Non-pigmented ciliary epithelial cell (primary cell): ENCODE measurements at regions not wholly inside any gene's neighbourhood (a gene's known extent, or its start where the extent isn't known, plus 50 kb on each side); places are given as distances from the start of the nearest gene placed in this dataset.
A peak's percentile ranks its signal among the peaks of the same experiment; 100 is the strongest.

Experiments used
- DNase-seq: peaks from one replicate; pipeline ENCODE4 v3.0.0-alpha.2; 2010; ENCODE audit warnings: low read depth

DNA sequence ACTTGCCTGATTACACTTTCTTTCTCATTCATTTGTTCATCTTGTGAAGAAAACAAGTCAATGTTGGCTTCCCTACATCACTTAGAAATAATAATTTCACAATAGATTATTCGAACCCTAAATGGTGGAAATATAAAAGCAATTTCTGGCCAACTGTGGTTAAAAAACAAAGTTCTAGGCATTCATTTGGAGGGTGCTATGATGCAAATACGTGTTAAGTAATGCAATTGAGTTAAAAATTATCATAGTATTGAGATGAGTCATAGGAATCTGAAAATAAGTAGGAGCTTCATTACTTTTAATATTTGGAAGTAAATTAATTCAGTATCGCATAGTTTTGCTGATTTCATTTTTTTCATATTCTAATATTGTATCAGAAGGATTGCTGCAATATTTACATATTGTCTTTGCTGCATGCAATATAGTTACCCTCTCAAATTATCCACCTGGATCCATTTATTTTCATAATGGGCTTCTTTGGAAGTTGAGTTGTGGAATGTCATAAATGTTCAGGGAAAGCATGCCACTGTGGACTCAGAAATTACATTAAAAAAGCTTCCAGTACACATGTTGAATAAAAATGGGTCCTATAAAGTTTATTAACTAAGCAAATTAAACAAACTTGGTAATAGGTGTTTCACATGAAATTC lies 647.7 kb upstream of the WWC1 start:
- no peak for DNase-seq

DNA sequence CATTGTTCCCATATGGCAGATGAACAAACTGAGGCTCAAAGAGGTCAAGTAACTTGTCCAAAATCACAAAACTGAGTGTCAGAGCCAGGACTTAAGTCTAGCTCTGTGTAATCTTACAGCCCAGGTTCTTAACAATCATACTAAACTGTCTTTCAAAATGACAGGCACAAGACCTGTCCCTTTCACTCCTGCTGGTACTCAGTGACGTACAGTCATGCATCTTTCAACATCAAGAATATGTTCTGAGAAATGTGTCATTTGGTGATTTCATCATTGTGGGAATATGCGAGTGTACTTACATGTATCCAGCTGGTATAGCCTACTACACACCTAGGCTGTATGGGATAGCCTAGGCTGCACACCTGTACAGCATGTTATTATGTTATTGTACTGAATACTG lies 646.8 kb upstream of the WWC1 start:
- DNase-seq: no peak

DNA sequence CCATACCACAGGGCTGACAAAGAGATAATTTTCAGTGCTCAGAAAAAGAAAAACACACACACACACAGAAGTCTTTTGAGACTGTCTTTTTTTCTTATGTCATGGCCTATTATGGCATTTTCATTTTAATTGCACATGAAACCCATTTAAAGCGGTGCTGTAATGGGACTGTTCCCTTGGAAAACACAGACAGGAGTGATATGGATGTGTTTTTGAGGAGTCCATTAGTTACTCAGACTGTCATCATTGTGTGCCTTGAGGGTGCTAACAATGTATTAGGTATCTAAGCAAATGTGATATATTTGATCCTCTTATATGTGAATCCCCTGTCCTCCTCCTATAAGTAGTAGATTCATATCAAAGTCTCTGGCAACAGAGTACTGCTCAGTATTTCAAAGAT lies 642.0 kb upstream of the WWC1 start:
- no peak for DNase-seq

DNA sequence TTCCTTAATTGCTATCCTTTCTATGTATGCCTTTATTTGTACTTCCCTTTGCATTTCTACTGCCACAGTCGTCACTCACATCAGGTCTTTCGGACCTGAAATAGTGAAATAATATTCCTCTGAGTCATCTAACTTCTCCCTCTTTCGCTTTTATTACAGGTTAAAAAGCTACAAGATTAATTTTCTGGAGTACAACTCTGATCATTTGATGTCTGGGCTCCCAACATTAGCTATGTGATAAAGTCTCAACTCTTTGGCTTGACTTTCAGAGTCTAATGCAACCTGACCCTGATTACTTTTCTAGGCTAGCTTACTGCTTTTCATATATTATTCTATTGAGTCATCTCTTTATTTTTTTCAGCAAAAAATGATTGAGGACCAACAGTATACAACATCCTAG lies 638.8 kb upstream of the WWC1 start:
- DNase-seq: no peak

DNA sequence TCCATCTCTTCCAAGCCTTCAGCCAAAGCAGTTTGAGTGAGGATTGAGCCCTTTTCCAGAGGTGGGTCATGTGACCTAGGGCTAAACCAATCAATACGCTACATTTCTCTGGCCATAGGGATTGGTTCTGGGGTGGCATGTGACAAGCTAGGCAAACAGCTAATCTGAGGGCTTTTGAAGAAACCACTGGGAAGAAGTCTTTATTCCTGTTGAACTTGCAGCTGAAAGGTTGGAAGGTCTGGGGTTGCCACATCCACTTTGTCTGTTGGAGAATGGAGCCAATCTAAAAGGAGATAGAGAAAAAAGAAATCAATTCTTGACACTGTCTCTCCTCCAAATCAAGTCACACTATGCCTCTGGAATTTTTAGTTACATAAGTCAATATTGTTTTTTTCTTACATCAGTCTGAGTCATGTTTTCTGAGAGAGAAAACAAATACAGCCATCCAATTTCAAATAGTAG lies 637.8 kb upstream of the WWC1 start:
- DNase-seq: no peak

DNA sequence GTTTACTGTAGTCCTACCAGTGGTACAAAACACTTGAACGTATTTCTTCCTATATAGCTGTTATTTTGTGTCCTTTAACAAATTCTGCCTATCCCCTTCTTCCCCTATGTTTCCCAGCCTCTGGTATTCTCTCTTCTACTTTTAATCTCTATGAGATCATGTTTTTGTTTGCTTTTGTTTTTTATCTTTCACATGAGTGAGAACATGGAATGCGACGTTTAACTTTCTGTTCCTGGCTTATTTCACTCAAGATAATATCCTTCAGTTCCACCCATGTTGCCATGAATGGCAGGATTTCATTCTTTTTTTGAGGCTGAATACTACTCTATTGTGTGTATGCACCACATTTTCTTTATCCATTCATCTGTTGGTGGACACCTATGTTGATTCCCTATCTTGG lies 634.4 kb upstream of the WWC1 start:
- DNase-seq: no peak

DNA sequence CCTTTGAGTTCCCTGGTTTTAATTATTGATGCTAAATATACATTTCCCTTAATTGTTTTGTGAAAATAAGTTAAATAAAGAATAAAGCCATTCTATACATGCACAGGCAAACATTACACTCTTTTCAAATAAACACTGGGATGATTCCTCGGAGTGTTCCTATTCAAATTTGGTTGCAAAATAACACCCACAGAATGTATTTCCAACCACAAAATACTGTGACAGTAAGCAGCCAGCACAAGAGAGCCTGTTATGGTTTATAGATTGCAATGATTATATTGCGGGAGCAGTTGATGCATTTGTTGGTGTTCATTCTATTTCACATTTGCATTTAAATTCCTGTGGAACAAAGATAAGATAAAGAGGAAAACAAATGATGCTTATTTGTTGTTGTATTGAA lies 632.6 kb upstream of the WWC1 start:
- no peak for DNase-seq

DNA sequence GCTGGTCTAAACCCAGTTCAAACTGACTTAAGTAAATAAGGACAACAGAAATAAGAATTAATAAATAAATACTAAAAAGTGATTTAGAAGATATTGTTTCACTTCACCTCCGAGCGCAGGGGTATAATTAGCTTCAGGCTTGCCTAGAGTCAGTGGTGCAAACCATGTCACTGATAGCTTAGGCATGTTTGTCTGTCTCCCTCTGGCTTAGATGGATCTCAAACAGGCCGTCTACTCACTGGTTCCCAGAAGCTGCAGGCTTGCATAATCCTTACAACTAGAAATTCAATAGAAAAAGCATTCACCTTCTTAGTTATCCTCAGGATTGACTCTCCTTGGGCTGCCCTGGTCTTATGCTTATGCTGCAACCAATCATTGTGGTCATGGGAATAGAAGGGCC lies 629.8 kb upstream of the WWC1 start:
- DNase-seq: no peak

DNA sequence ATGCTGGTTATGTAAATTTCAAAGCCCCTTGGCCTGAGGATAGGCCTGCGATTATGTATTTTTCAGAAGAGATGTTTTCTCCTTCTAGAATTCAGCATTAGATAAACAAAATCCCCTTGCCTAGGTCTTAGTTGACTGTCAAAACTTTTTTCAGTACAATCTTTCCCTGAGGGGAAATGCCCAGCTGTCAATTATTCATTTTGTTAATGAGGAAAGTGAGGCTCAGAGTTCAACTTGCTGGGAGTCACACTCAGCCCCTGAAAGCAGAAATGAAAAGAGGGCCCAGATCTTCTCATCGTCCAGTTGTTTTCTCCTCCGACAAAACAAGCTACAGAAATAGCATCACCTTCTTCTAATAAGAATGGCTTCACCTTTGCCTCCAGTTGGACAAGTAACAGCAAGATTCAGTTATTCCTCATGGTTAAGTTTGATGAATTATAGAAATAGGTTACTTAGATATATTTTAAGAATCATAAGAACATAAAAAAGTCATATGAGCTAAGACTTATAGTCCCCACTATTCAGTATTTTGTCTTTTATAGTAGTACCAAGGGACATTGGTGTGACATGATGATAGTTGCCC lies 627.1 kb upstream of the WWC1 start:
- no peak for DNase-seq

DNA sequence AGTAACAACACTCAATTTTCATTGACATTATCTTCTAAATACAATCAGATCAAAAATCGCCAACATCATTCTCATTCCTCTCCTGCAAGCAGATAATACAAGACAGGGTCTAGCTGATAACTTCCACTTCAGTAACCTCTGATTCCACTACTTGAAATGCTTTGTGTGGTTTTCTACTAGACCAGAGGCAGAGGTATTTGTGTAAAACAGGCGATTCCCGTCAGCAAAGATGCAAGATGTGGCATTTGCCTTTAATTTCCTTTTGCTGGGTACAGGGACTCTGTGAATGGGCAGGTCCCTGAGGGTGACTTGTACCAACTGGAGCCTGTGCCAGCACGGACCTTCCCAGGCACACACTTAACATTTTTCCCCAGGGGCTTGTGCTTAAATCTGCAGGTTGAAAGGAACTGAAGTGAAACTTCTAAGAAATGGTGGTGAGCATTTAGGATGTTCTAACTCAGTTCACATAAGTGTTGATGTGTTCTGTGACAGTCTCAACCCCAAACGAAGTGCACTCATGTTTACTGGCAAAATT lies 625.5 kb upstream of the WWC1 start:
- no peak for DNase-seq

DNA sequence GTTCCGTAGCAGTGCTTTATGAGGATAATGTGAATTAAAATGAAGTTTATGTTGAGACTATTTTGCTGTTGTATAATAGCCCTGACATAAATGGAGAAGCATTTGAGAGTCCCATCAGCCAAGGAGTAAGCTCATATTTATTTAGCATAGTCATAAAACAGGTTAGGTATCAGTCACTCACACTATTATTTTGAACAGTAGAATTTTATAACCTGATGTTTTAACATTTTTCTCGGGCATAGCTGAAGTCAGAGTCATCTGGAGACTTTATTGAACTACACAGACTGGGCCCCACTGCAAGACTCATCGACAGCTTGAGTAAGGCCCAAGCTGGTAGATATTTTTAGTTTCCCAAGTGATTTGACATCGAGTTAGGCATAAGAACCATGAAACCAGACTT lies 620.3 kb upstream of the WWC1 start:
- DNase-seq: no peak

DNA sequence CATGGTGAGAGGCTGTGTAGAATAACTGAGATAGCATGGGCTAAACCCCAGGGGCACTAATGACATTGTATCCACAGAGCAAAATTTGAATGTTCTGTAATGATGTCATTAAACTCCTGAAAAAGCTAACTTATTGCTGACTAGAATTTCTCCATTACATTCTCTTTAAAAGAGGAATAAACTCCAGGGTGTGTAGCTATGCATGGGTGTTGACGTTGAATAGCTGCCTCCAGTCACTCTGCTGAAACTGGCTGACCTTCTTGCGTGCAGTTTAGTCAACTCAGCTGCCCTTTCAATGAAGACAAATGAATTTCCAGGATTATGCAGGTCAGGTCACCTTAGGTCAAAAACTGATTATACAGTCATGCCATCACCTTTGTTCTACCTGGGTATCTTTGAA lies 617.5 kb upstream of the WWC1 start:
- no peak for DNase-seq

DNA sequence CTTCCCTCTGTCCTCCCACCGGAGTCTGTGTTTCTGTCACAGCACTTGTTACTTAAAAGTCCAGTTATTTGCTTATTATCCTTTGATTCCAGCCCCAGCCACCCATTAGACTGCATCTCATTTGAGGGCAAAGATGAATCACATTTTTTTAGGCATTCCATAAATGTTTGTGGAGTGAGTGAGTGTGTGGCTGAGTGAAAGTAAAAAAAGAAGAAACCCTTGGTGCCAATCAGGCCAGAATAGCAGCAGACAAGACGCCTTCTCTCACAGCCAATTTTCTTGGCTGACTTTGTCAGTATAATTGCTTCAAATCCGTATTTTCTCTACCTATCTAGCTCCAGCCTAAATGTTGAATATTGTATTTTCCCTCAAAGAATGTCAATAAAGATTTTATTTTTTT lies 613.0 kb upstream of the WWC1 start:
- no peak for DNase-seq

DNA sequence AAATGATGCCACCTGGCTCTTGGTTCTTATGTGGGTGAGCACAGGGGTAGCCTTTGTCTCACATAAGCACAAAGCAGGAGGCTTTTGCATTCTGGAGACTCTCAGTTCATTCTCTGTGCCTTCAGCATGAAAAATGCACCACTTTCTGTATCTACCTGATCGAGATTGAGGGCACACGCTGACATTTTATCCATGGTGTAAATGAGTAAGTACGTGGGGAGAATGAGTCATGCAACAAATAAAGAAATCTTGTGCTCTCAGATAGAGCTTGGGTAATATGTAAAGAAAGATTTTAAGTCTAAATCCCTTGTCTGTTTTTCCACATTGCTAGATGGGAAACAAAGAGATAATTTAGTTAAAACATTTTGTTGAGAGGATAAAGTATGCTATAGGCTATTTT lies 607.2 kb upstream of the WWC1 start:
- DNase-seq: peak; percentile 15

DNA sequence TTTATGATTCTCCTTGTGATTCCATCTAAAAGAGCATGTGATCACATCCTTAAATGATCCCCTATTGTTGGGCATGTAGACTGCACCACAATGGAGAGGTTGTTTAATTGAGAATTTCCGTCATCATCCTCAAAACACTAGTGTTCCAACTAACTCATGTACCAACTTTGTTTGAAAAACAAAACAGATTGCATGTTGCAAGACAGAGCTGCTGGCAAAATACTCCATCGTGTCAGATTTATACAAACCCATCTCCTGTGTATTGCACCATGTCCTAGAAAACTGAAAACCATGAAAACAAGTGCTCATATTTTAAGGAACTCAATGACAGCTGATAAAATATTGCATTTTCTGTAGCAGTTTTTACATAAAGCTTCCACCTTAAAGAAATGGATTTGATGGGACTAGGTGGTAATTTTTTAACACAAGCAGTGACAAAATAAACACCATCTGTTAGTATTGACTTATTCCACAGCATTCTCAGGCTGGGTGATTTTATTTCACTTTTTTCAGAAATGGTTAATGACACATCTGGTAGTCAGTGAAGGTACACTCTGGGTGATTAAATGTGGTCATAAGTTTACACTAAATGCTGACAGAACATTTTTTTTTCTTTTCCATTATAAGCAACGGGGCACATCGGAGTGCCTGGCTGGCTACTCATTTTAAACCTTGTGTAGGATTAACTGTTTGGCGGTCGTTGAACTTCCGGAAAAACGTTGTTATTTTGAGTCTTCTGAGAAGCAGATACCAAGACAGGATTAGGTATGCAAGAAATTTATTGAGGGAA lies 602.9 kb upstream of the WWC1 start:
- no peak for DNase-seq

DNA sequence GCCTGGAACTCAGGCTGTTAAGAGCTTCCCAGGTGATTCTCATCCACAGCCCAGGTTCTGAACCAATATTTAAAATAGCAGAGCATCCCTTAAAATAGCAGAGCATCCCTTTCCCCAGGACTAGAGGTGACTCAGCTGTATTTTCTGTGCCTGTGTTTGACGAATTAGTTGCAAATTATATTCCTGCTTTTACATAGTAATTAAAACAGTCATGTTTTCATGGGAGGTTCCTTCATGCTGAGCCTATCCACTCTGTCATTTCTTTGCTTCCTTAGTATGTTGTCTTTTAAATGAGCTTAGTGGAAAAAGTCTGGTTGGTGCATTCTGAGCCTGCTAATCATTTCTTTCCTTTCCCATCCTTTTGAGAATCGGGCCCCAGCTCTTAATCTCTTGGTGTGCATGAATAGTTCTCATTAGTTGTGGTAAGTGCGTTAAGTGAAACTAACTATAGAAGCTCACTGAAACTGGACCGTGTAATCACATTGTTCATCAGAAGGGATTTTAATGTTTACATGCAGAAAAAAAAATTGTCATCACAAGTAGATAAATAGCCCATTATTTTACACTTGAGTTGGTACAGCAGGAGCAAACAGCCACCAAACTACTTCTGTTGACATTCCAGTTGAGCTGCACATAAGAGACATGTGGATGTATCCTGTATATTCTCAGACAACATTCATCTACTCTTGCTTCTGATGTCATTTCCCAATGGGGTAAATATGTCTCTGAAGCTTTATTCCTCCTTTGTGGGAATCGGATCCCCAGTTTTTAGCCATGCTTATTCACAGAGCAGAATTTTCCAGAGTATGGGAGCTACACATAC lies 596.9 kb upstream of the WWC1 start:
- DNase-seq: no peak

DNA sequence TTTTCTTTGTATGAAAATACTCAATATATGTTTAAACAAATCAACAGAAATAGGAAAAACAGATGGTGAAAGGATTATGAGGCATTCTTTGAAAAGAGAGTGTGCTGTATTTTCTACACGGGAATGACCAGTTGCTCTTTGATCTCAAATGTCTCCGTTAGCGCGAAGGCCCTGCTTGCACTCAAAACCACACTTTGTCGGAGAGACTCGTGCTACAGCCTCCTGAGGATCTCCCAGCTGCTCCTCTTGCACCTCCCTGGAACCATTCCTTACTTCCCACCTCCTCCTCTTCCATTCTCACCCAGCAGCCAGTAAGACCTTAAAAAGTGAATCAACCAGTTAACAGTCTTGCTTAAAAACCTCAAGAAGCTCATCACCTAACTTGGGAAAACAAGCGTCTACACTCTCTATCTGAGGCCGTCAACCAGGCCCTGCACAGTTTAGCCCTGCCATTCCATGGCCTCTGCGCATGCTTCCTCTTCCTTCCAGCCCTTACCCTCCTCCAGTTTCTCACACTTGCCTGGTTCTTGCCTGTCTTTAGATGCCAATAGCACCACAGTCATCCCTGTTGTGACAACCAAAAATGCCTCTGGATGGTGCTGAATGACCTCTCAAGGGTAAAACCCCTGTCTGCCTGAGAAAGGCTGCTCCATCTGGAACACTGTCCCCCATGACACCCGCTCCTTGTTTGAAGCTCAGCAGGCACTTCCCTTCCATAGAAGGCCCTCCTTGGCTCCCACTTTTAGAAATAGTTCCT lies 594.7 kb upstream of the WWC1 start:
- DNase-seq: no peak

DNA sequence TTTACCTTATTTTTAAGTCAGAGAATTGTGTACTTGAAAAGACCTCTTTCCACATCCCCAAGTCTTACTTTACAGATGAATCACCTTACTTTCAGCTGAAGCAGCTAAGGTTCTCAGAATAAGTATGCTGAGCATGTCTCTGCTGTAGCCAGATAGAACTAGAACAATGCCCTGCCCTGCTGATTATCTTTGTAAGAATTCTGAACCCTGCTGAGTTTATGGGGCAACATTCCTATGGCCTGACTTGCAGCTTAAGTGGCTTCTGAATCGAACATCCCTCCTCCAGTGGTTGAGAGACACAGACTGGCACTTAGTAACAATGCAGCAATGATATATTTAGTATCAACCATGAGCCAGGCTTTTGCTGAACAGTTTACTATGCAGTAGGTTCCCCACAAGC lies 592.0 kb upstream of the WWC1 start:
- DNase-seq: peak; percentile 100

DNA sequence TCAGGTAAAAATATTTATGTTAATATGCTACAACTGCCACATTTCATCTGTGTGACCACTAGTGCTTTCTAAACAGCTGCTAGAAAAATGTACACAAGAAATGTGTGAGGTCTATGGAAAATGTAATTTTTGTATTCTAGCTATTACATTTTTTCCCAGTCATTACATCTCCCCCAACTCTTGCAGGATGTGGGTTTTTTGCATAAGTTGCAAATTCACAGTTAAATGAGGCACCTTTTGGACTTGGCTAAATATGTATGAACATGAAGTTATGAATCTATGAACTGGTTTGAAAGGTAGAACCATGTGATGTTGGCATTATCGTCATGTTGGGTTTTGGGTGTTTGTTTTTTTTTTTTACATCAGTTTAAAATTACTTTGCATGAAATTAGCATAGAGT lies 590.4 kb upstream of the WWC1 start:
- DNase-seq: no peak

DNA sequence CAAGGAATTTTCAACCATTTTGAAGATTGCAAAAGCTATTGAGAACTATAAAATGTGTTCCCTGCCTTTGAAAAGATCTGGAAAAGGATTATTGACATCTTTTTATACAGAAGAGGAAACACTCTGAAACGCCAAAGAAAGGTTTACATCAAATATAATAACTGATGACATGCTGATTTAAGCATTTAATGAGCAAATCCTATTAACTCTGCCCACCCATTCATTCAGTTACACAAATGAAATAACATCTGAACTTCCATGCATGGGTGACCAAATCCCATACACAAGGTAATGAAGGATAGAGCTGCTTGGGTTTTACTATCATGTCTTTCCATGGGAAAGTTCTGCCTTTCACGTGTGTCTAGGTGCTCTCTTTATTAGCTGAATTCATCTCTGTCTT lies 589.4 kb upstream of the WWC1 start:
- DNase-seq: no peak

DNA sequence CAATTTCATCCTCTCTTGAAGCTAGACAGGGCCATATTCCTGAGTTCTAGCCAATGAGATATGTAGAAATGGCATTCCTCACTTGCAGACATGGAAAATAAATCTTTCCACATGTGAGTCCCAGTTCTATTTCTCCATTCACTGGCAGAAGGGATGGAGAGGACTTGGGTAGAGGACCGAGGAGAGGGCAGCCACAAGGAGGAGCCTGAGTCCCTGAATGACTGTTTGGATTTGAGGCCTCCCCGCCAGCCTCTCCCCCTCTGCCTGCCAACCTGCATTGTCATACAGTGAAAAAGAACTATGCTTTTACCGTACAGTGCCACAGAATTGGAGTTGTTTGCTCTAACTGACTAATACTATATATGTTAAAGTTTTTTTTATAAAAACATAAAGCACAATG lies 583.0 kb upstream of the WWC1 start:
- DNase-seq: no peak

DNA sequence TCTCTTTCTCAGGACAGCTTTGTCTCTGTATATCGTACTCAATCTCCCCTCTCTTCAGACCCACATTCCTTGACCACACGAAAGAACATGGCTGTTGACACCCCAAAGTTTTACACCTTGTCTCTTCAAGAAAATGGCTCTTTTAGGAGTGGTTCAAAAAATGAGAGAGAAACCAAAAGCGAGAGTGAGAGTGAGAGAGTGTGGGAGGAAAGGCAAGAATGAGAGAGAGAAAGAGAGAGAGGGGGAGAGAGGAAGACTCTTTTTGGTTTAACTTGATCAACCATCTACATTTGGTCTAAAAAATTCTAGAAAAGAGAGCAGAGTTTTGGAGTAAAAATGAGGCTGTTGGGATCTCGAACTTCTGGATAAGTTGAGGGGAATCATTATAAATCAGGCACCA lies 581.8 kb upstream of the WWC1 start:
- no peak for DNase-seq
